Upper lobe of left lung (tissue), 6 donors: ENCODE measurements at regions not wholly inside any gene's neighbourhood (a gene's known extent, or its start where the extent isn't known, plus 50 kb on each side); places are given as distances from the start of the nearest gene placed in this dataset.

Source experiments
- ATAC-seq, 2 donors: fragments of 200-7000 bp; cut with Tn5 transposase; one replicate each; pipeline ENCODE4 v1.9.1; 2022; ENCODE audit warnings: mild to moderate bottlenecking in 2 of 2, moderate library complexity in 2 of 2; ENCODE audit not compliant: low FRiP score in 2 of 2
- DNase-seq, 2 donors: peaks; one replicate each; pipeline ENCODE4 v3.0.0-alpha.2; 2019 to 2020
- H3K27ac ChIP-seq, 4 donors: fragments of 200-600 bp; sonication (generic); one replicate each; pipeline ENCODE4 v1.5.1; 2016 to 2019
- H3K27me3 ChIP-seq, 4 donors: fragments of 200-600 bp; sonication (generic); one replicate each; pipeline ENCODE4 v1.5.1; 2017 to 2019
- H3K36me3 ChIP-seq, 4 donors: fragments of 200-600 bp; sonication (generic); one replicate each; pipeline ENCODE4 v1.5.1; 2016 to 2019
- H3K4me1 ChIP-seq, 4 donors: fragments of 200-600 bp; sonication (generic); one replicate each; pipeline ENCODE4 v1.5.1; 2018 to 2019
- H3K4me3 ChIP-seq, 4 donors: fragments of 200-600 bp; sonication (generic); one replicate each; pipeline ENCODE4 v1.5.1; 2017 to 2019; ENCODE audit warnings: mild to moderate bottlenecking in 2 of 4, moderate library complexity in 1 of 4
- H3K9me3 ChIP-seq, 4 donors: fragments of 200-600 bp; sonication (generic); one replicate each; pipeline ENCODE4 v1.5.1; 2018 to 2019
- CTCF ChIP-seq, 6 experiments: fragments of 450-650 bp in 4 of 6; fragments of 200-600 bp in 2 of 6; sonication (generic) in 2 of 6; IDR thresholded peaks; one replicate each; pipeline ENCODE4 v1.5.1; 2016 to 2019; ENCODE audit warnings: antibody characterized with exemption in 6 of 6
- EP300 ChIP-seq, 4 donors: sonication (generic); formaldehyde crosslinking; IDR thresholded peaks; one replicate each; pipeline ENCODE4 v1.5.1; 2017; ENCODE audit warnings: antibody characterized with exemption in 4 of 4, control low read depth in 2 of 4
- POLR2A ChIP-seq, 4 donors: fragments of 450-650 bp; IDR thresholded peaks; one replicate each; pipeline ENCODE4 v1.5.1; 2016 to 2017; ENCODE audit warnings: antibody characterized with exemption in 4 of 4, mild to moderate bottlenecking in 2 of 4
- POLR2AphosphoS5 ChIP-seq, 2 donors: sonication (generic); formaldehyde crosslinking; IDR thresholded peaks; one replicate each; pipeline ENCODE4 v1.5.1; 2017; ENCODE audit warnings: antibody characterized with exemption in 2 of 2
- WGBS, 2 donors: methylation state at CpG; one replicate each; pipeline ENCODE4 v1.1.5; 2017 to 2018; 5-methylcytosine and 5-hydroxymethylcytosine counted together
- donor health status: DM: no; HTN: no; CAD: no; lungs with moderate emphysema.
- donor health status: DM: no; HTN: yes; CAD: no; lungs with severe emphysema.

DNA sequence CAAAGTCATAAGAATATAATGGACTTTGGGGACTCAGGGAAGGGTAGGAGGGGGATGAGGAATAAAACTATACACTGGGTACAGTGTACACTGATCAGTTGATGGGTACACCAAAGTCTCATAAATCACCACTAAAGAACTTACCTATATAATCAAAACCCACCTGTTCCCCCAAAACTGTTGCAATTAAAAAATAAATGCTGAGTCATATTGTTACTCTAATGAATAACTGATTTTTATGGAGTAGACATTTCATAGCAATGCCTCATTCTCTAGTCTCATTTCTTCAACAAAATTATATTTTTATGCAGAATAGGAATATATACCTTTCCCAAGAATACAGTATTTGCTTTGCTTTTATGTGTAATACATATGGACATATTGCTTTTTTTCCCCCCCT lies 181.2 kb downstream of the ST6GAL2 start:
- Histone ChIP-seq H3K9me3 (no peaks in the 10 kb centered on the region), H3K27me3 (no peaks in the 10 kb centered on the region), H3K4me1 (no peaks in the 10 kb centered on the region), H3K27ac (no peak overlapping the region), H3K36me3 (no peaks in the 10 kb centered on the region), H3K4me3 (no peak overlapping the region)
- TF ChIP-seq EP300 (IDR thresholded peaks at IDR 0.05) = no peak
- TF ChIP-seq POLR2A (IDR thresholded peaks at IDR 0.05) = no peak
- TF ChIP-seq CTCF (IDR thresholded peaks at IDR 0.05) = no peak
- no peak for TF ChIP-seq POLR2AphosphoS5 (IDR thresholded peaks at IDR 0.05)
- DNase-seq (no peak), ATAC-seq (no peak)

- DNase-seq (no peak), ATAC-seq (no peak)
- Histone ChIP-seq H3K27me3 (no peaks in the 10 kb centered on the region), H3K4me1 (no peaks in the 10 kb centered on the region), H3K4me3 (no peak overlapping the region), H3K27ac (no peak overlapping the region), H3K9me3 (no peaks in the 10 kb centered on the region), H3K36me3 (no peaks in the 10 kb centered on the region)
- TF ChIP-seq CTCF (IDR thresholded peaks at IDR 0.05) = no peak
- TF ChIP-seq POLR2A (IDR thresholded peaks at IDR 0.05) = no peak
- TF ChIP-seq POLR2AphosphoS5 (IDR thresholded peaks at IDR 0.05) = no peak
- no peak for TF ChIP-seq EP300 (IDR thresholded peaks at IDR 0.05)
- WGBS, 2 donors = 59 to 76% methylated on average over 1 of the region's 1 CpG
Measured at GRCh38 chr2:106705877-106706276, 180.1 kb downstream of the ST6GAL2 start.

- H3K9me3 ChIP-seq = no peaks in the 10 kb centered on the region
- no peaks in the 10 kb centered on the region for H3K36me3 ChIP-seq
- no peak overlapping the region for H3K4me3 ChIP-seq
- no peaks in the 10 kb centered on the region for H3K4me1 ChIP-seq
- no peaks in the 10 kb centered on the region for H3K27me3 ChIP-seq
- TF ChIP-seq CTCF (IDR thresholded peaks at IDR 0.05) (no peak), POLR2AphosphoS5 (IDR thresholded peaks at IDR 0.05) (no peak), POLR2A (IDR thresholded peaks at IDR 0.05) (no peak), EP300 (IDR thresholded peaks at IDR 0.05) (no peak)
- no peak for ATAC-seq
- no peak for DNase-seq
- H3K27ac ChIP-seq = no peak overlapping the region
- 89 to 94% methylated on average over 2 of the region's 2 CpGs for WGBS, 2 donors
Measured at GRCh38 chr2:106706283-106706682, 179.7 kb downstream of the ST6GAL2 start.

GRCh38 chr2:106708209-106708608 lies 177.8 kb downstream of the ST6GAL2 start:
- no peak overlapping the region for H3K27ac ChIP-seq
- no peak for DNase-seq

More at GRCh38 chr2:106708209-106708608, 177.8 kb downstream of the ST6GAL2 start:
- Histone ChIP-seq H3K9me3 (peaks cover 0 to 6% (median 0%) of the 10 kb centered on the region in 4 donors), H3K4me3 (no peak overlapping the region), H3K36me3 (no peaks in the 10 kb centered on the region), H3K4me1 (no peaks in the 10 kb centered on the region), H3K27me3 (no peaks in the 10 kb centered on the region)
- 0% methylated on average over 1 of the region's 1 CpG for WGBS, 2 donors
- TF ChIP-seq CTCF (IDR thresholded peaks at IDR 0.05) (no peak), POLR2AphosphoS5 (IDR thresholded peaks at IDR 0.05) (no peak), EP300 (IDR thresholded peaks at IDR 0.05) (no peak), POLR2A (IDR thresholded peaks at IDR 0.05) (no peak)
- peak in 1 of 2 donors; percentile 64 for ATAC-seq
